ENCODE measurements at regions not wholly inside any gene's neighbourhood (a gene's known extent, or its start where the extent isn't known, plus 50 kb on each side); places are given as distances from the start of the nearest gene placed in this dataset.

DNA sequence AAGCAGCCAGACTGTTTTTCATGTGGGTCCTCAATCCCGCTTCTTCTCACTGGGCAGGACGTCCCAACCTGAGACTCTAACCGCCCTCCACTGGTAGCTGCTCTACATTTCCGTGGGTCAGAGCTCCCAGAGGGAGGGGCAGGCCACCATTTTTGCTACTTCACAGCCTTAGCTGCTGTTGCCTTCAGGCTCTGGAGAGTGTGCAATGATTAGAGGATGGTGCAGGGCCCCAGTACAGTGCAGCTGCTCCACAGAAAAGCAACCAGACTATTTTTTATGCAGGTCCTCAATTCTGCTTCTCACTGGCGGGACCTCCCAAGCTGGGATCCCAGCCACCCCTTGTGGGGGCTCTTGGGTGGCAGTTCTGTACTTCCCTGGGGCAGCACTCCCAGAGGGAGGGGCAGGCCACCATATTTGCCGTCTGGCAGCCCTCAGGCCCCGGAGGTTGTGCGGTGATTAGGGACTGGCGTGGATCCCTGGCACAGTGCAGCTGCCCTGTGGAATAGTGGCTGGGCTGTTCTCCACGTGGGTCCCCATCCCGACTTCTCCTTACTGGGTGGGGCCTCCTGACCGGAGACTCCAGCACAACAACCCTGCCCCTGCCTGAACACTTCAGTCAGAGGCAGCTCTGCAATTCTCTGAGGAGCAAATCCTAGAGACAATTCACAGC, 647.6 kb upstream of the PKN2 start:
- no peak for DNase-seq

GRCh38 chr1:88039240-88039639, 644.8 kb upstream of the PKN2 start:
- no peak for DNase-seq

DNA sequence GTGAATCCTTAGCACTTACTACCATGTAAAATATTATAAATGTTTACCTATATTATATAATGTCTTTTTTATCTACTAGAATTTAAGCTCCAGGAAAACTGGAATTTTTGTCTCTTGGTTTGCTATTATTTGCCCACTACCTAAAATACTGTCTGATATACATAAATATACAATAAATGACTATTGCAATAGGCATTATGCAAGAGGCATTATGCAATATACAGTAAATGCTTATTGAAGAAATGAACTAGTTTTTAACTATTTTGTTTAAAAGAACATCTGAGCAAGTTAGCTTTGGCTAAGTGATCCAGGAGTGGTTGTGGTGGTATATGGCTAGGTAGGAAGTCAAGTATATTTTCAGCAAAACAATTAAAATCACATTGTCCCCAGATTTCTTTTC, 640.2 kb upstream of the PKN2 start:
- no peak for DNase-seq

DNA sequence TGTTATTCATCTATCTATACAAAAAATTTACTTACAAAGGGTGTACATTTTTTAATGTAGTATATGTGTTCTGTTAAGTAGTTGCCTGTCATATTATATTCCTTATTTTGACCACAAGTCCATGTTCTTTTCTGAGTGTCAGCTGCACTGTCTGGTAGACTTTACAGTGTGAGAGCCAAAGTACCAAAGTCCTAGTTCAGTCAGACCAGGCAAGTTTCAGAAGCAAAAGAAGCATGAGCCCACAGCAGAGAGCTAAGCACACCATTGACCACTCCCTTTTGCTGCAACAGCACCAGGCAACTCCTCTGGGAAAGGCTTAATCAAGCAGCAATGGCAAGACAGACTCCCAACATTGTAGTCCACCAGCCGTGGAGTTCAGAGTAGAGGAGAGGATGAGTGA, 631.9 kb upstream of the PKN2 start:
- no peak for DNase-seq

- DNase-seq, result no peak
Observed at GRCh38 chr1:88053065-88053464, 631.0 kb upstream of the PKN2 start.

DNA sequence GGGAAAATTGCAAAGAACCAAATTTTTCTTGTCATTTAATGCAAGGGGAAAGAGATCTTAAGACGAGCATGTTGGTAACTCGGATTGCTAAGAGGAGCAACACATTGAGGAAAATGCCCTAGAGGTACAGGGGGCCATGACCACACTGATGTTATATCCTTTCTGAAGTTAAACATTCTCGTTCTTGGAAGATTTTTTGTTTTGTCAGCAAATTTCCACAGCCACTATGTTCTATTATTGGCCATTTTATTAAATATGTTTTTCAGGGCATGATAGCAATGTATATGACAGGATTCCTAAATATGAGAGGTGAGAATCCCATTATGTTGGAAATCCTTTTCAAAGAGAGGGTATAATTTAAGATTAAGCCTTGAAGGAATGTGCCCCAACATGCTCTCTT, 627.2 kb upstream of the PKN2 start:
- DNase-seq, result no peak

DNA sequence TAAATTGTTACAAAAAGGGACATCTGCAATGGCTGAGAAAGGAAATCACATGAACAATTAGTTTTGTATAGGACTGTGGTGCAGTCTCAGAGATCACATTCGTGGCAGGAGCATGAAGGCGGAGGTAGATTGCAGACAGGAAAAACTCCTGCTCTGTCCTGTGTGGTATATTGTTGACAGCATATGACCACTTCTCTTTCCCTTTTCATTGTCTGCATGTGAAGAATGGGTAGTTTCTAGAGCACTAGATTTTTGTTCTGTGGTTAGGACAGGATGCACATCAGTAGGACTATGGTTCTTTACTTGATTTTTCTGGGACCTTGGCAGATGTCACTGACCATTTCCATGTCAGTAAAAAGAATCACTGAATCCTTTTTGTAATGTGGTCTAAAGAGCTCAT, 625.9 kb upstream of the PKN2 start:
- DNase-seq, result no peak

DNA sequence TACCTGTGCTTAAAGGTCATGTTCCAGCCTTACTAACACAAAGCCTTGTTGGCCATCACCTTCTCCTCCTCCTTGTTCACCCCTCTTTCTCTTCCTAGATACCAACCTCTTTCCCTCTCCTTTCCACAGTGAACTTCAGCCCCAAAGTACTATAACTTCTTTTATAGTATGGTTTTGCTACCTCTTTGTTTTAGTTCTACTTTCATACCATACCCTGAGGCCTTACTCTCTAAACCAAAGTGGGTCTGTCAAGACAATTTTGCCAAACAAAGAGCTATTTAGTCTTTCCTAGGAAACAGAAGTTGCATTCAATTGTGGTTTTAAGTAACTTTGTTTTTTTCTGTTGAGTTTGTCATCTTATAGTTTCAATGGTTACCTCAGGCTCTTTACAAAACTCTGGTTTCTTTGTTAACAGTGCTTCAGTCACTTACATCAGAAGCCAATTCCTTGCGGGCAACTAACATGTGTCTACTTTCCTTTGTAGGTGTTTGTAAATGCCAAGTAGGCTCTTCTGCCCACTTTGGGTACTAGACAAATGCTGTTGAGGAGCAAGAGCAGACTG, 623.9 kb upstream of the PKN2 start:
- peak; percentile 14 for DNase-seq

DNA sequence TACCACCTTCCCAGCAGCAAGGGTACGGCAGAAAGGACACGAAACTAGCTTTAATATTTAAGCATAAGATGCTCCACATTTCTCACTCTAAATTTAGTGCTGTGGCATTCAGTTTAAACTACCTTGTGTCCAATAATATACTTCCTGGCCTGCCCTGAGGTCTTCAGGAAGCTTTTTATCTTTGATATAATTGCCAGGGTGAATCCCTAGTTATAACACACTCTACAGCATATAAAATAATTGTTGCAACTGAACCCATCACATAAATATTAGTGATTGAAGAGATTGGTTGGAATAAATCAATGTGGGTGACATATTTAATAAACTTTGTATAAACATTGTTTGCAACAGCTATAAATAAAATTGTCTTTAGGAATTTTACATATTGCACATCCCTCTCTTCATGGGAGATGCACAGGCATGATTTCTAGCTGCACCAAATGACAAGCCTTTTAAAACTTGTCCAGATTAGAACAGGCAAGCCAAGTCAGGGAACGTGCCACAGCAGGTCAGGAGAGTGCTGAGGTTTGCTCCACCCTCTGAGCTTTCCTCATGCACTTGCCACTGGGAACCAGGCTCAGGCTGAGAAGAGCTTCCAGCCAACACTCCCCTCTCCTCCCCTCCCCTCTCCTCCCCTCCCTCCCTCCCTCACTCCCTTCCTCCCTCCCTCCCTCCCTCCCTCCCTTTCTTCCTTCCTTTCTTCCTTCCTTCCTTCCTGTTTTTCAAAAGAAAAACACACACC, 623.2 kb upstream of the PKN2 start:
- DNase-seq, result no peak

- DNase-seq, result no peak
Observed at GRCh38 chr1:88061492-88062177, 622.4 kb upstream of the PKN2 start.

DNA sequence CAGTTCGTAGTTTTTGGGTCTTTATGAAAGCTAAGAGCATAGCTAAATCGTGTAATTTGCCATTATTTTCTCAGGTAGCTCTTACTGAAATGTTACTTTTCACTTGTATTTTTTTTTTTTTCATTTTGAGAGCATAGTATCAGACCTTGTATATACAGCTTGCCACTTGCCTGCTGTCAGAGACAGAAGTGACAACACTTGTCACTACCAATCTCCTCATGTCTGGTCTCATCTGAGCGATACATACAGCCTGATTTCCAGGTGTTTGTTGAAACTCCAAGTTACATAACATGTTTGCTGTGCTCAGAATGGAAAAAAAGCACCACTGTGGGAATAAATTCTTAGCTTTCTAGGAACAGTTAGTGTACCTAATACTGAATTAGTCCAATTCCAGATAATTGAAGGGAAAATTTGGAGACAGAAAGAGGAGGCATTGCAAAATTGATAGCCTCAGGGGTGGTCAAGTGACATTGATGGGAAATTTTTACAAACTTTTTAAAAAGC, 621.4 kb upstream of the PKN2 start:
- no peak for DNase-seq

GRCh38 chr1:88063605-88064004, 620.5 kb upstream of the PKN2 start:
- no peak for DNase-seq

DNA sequence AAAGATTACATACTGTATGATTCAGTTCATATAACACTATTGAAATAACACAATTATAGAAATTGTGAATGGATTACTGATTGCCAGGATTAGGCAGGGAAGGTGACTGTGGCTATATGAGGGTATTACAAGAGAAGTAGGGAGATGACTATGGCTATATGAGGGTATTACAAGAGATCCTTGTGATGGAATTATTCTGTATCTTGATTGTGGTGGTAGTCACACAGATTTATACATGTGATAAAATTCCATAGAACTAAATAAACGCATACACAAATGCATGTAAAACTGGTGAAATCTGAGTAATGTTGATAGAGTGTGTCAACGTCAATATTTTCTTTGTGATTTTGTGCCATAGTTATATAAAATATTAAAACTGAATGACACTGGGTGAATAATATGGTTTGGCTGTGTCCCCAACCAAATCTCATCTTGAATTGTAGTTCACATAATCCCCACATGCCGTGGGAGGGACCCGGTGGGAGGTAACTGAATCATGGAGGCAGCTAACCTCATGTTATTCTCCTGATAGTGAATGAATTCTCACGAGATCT, 615.6 kb upstream of the PKN2 start:
- no peak for DNase-seq

- DNase-seq, result no peak
Observed at GRCh38 chr1:88070956-88071355, 613.1 kb upstream of the PKN2 start.

DNA sequence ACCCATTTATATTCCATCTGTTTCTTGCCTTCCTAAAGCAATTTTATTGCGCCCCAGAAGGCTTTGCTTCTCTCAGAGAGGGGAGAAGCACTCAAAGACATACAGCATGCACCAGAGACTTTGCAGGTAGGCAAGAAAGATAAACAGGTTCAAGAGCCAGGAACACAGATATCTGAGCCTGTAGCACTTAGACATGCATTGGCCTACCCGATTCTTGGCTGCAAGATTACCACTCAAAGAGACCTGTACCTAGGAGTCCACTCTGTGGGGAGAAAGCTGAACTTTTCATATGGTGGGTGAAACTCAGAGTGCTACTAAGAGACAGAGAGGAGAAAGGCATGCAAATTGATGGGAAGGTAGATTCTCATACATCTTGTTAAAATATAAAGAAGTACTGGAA, 609.4 kb upstream of the PKN2 start:
- DNase-seq, result peak; percentile 64

GRCh38 chr1:88075813-88076212, 608.3 kb upstream of the PKN2 start:
- DNase-seq, result no peak

- DNase-seq, result no peak
Observed at GRCh38 chr1:88079036-88079435, 605.0 kb upstream of the PKN2 start.

DNA sequence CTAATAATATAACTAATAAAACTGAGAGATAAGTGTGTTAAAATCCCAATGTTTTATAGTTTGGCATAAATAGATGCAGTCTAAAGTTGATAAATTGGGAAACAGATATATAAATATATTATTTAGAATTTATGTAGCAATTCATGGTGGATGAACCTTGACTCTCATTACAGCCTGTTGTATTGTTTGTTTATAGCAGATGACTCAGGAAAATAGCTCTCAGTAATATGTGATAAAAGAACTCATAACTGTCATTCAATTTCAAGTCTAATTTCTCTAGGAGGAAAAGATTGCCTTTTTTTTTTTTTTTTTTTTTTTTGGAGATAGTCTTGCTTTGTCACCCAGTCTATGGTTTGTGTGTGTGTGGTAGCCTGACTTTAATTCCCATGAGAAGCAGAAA, 603.2 kb upstream of the PKN2 start:
- DNase-seq, result no peak

GRCh38 chr1:88088481-88088880, 595.6 kb upstream of the PKN2 start:
- no peak for DNase-seq

DNA sequence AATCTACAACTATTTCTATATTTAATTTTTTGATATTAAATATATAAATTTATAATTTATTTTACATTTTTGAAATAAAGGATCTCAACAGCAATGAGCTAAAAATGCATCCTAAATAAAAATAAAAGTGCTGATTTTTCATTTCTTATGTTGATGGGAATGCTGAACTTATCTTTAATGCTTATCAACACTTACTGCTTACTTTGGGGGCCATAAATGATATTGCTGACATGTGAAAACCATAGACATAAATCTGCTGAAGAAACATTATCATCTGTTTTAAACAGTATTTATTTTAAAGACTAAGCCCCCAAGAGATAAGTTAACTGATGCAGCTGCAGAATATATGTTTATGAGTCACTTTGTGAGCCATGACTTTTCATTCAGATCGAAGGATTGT, 594.1 kb upstream of the PKN2 start:
- DNase-seq, result no peak

DNA sequence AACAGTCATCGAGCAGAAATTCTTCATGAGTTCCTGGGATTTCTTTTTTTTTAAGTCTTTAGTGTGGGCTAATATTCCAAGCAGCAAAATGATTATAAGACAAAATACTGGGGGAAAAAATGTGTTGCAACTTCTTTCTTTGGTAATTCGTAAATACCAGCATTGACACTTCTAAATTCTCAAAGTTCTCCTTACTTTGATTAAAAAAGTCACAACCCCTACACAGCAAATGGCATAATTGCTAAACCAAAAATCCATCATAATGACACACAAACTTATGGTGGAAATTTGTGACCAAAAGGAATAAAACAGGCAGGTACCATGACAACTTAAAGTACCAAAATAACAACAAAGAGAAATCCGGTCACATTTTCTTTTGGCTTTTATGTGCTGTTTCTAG, 585.2 kb upstream of the PKN2 start:
- DNase-seq, result no peak

DNA sequence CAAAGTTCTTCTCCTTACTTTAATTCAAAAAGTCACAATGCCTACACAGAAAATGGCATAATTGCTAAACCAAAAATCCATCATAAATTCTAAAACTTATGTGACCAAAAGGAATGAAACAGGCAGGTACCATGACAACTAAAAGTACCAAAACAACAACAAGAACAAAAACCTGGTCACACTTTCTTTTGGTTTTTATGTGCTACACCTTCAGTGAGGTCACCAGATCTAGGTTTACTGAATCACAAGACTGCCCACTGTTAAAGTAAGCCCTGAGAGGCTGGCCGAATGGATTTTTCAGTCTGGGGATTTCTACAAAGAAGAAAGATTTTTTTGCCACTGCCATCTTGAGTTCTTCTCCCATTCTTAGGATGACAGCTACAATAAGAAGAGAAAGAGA, 583.0 kb upstream of the PKN2 start:
- DNase-seq, result no peak

GRCh38 chr1:88104236-88104635, 579.8 kb upstream of the PKN2 start:
- DNase-seq, result no peak

- no peak for DNase-seq
Observed at GRCh38 chr1:88104886-88105285, 579.2 kb upstream of the PKN2 start.
